Naive B cell (primary cell): ENCODE measurements at regions not wholly inside any gene's neighbourhood (a gene's known extent, or its start where the extent isn't known, plus 50 kb on each side); places are given as distances from the start of the nearest gene placed in this dataset.

Source experiments
- ATAC-seq, 2 donors: fragments of 150-1000 bp; cut with Tn5 transposase; 2 replicates each; pipeline ENCODE4 v1.10.0; 2021; ENCODE audit warnings: low read depth in 2 of 2, mild to moderate bottlenecking in 2 of 2, moderate library complexity in 2 of 2
- DNase-seq: peaks from one replicate; pipeline ENCODE4 v3.0.0; 2022
- H3K27ac Mint-ChIP-seq, 6 donors: one replicate each; pipeline ENCODE4 v1.8.0; 2020 to 2022; ENCODE audit warnings: mild to moderate bottlenecking in 6 of 6, mixed read lengths in 6 of 6, moderate library complexity in 5 of 6, inconsistent platforms in 2 of 6
- H3K27me3 Mint-ChIP-seq, 3 donors: one replicate each; pipeline ENCODE4 v1.8.0; 2021 to 2022; ENCODE audit warnings: mixed read lengths in 3 of 3, mild to moderate bottlenecking in 1 of 3
- H3K36me3 Mint-ChIP-seq, 2 donors: one replicate each; pipeline ENCODE4 v1.8.0; 2020 to 2022; ENCODE audit warnings: mixed read lengths in 2 of 2, inconsistent platforms in 1 of 2, mild to moderate bottlenecking in 1 of 2
- H3K4me1 Mint-ChIP-seq, 3 donors: one replicate each; pipeline ENCODE4 v1.8.0; 2020 to 2022; ENCODE audit warnings: mixed read lengths in 3 of 3, inconsistent platforms in 1 of 3, mild to moderate bottlenecking in 1 of 3, moderate library complexity in 1 of 3
- H3K4me3 Mint-ChIP-seq, 8 donors: one replicate each; pipeline ENCODE4 v1.8.0; 2020 to 2022; ENCODE audit warnings: mild to moderate bottlenecking in 8 of 8, mixed read lengths in 8 of 8, moderate library complexity in 8 of 8, inconsistent platforms in 2 of 8
- H3K9me3 Mint-ChIP-seq, 7 donors: one replicate each; pipeline ENCODE4 v1.8.0; 2020 to 2022; ENCODE audit warnings: mixed read lengths in 7 of 7, mild to moderate bottlenecking in 5 of 7, inconsistent platforms in 2 of 7, moderate library complexity in 1 of 7

GRCh38 chr16:73771196-73772064 is 525.2 kb upstream of the PSMD7 start:
- ATAC-seq: no peak
- Mint-ChIP-seq H3K9me3 (peaks cover 0 to 8% (median 0%) of the 10 kb centered on the region in 7 donors), H3K36me3 (no peaks in the 10 kb centered on the region), H3K4me1 (no peaks in the 10 kb centered on the region), H3K4me3 (peak overlapping the region in 1 of 8 donors; percentile 11), H3K27me3 (peaks cover 0 to 6% (median 6%) of the 10 kb centered on the region in 3 donors), H3K27ac (no peak overlapping the region)
- DNase-seq: no peak

- Mint-ChIP-seq H3K9me3 (peaks cover 0 to 8% (median 0%) of the 10 kb centered on the region in 7 donors), H3K27me3 (peaks cover 0 to 6% (median 6%) of the 10 kb centered on the region in 3 donors), H3K4me1 (no peaks in the 10 kb centered on the region), H3K36me3 (no peaks in the 10 kb centered on the region), H3K4me3 (no peak overlapping the region), H3K27ac (no peak overlapping the region)
- ATAC-seq: no peak
- no peak for DNase-seq
These were observed 527.8 kb upstream of the PSMD7 start for GRCh38 chr16:73768786-73769203.

- H3K4me3 Mint-ChIP-seq: no peak overlapping the region
These were observed 532.3 kb upstream of the PSMD7 start for GRCh38 chr16:73764321-73764720.

GRCh38 chr16:73756289-73757178 is 540.1 kb upstream of the PSMD7 start:
- Mint-ChIP-seq H3K27ac (no peak overlapping the region), H3K9me3 (peaks cover 2 to 28% (median 12%) of the 10 kb centered on the region in 7 donors), H3K4me3 (no peak overlapping the region), H3K27me3 (peaks cover 0 to 6% (median 4%) of the 10 kb centered on the region in 3 donors), H3K4me1 (no peaks in the 10 kb centered on the region), H3K36me3 (no peaks in the 10 kb centered on the region)
- DNase-seq (no peak), ATAC-seq (no peak)

More at GRCh38 chr16:73764321-73764720, 532.3 kb upstream of the PSMD7 start:
- Mint-ChIP-seq H3K9me3 (peaks cover 0 to 31% (median 12%) of the 10 kb centered on the region in 7 donors), H3K27ac (no peak overlapping the region), H3K27me3 (no peaks in the 10 kb centered on the region), H3K36me3 (no peaks in the 10 kb centered on the region), H3K4me1 (no peaks in the 10 kb centered on the region)
- DNase-seq (no peak), ATAC-seq (no peak)

- peaks cover 0 to 20% (median 7%) of the 10 kb centered on the region in 7 donors for H3K9me3 Mint-ChIP-seq
- H3K27me3 Mint-ChIP-seq: peaks cover 0 to 6% (median 4%) of the 10 kb centered on the region in 3 donors
- no peaks in the 10 kb centered on the region for H3K36me3 Mint-ChIP-seq
- DNase-seq (no peak), ATAC-seq (no peak)
- H3K27ac Mint-ChIP-seq: no peak overlapping the region
- H3K4me1 Mint-ChIP-seq: no peaks in the 10 kb centered on the region
- H3K4me3 Mint-ChIP-seq: no peak overlapping the region
These were observed 542.7 kb upstream of the PSMD7 start for GRCh38 chr16:73753931-73754330.

GRCh38 chr16:73750639-73751038 is 546.0 kb upstream of the PSMD7 start:
- Mint-ChIP-seq H3K27me3 (peaks cover 0 to 10% (median 4%) of the 10 kb centered on the region in 3 donors), H3K9me3 (peaks cover 0 to 24% (median 6%) of the 10 kb centered on the region in 7 donors), H3K36me3 (no peaks in the 10 kb centered on the region), H3K4me1 (no peaks in the 10 kb centered on the region), H3K4me3 (no peak overlapping the region), H3K27ac (no peak overlapping the region)
- ATAC-seq (no peak), DNase-seq (no peak)

- H3K36me3 Mint-ChIP-seq: no peaks in the 10 kb centered on the region
- H3K27me3 Mint-ChIP-seq: peaks cover 4 to 9% (median 7%) of the 10 kb centered on the region in 3 donors
- H3K27ac Mint-ChIP-seq: no peak overlapping the region
- peaks cover 0 to 24% (median 7%) of the 10 kb centered on the region in 7 donors for H3K9me3 Mint-ChIP-seq
- H3K4me3 Mint-ChIP-seq: no peak overlapping the region
- H3K4me1 Mint-ChIP-seq: no peaks in the 10 kb centered on the region
- DNase-seq (no peak), ATAC-seq (no peak)
These were observed 549.3 kb upstream of the PSMD7 start for GRCh38 chr16:73747328-73747727.

GRCh38 chr16:73746554-73746953 is 550.1 kb upstream of the PSMD7 start:
- H3K27ac Mint-ChIP-seq: no peak overlapping the region
- peaks cover 0 to 24% (median 7%) of the 10 kb centered on the region in 7 donors for H3K9me3 Mint-ChIP-seq
- peaks cover 4 to 7% (median 6%) of the 10 kb centered on the region in 3 donors for H3K27me3 Mint-ChIP-seq
- H3K4me1 Mint-ChIP-seq: no peaks in the 10 kb centered on the region
- H3K4me3 Mint-ChIP-seq: no peak overlapping the region
- DNase-seq (no peak), ATAC-seq (no peak)
- H3K36me3 Mint-ChIP-seq: no peaks in the 10 kb centered on the region

- Mint-ChIP-seq H3K36me3 (no peaks in the 10 kb centered on the region), H3K9me3 (peaks cover 1 to 19% (median 2%) of the 10 kb centered on the region in 7 donors), H3K4me1 (no peaks in the 10 kb centered on the region), H3K27me3 (peaks cover 4 to 7% (median 5%) of the 10 kb centered on the region in 3 donors), H3K27ac (no peak overlapping the region), H3K4me3 (no peak overlapping the region)
- DNase-seq (no peak), ATAC-seq (no peak)
These were observed 552.7 kb upstream of the PSMD7 start for GRCh38 chr16:73743665-73744496.

- no peak overlapping the region for H3K27ac Mint-ChIP-seq
These were observed 557.4 kb upstream of the PSMD7 start for GRCh38 chr16:73739049-73739769.

GRCh38 chr16:73738266-73738665 is 558.3 kb upstream of the PSMD7 start:
- no peaks in the 10 kb centered on the region for H3K27me3 Mint-ChIP-seq
- no peak for DNase-seq
- no peak for ATAC-seq
- H3K27ac Mint-ChIP-seq: no peak overlapping the region
- H3K36me3 Mint-ChIP-seq: no peaks in the 10 kb centered on the region
- H3K4me3 Mint-ChIP-seq: no peak overlapping the region
- H3K4me1 Mint-ChIP-seq: no peaks in the 10 kb centered on the region
- peaks cover 0 to 15% (median 1%) of the 10 kb centered on the region in 7 donors for H3K9me3 Mint-ChIP-seq

More at GRCh38 chr16:73739049-73739769, 557.4 kb upstream of the PSMD7 start:
- DNase-seq (no peak), ATAC-seq (no peak)
- Mint-ChIP-seq H3K4me1 (no peaks in the 10 kb centered on the region), H3K9me3 (peaks cover 0 to 15% (median 1%) of the 10 kb centered on the region in 7 donors), H3K27me3 (peaks cover 0 to 5% (median 2%) of the 10 kb centered on the region in 3 donors), H3K4me3 (no peak overlapping the region), H3K36me3 (no peaks in the 10 kb centered on the region)

GRCh38 chr16:73737637-73738036 is 559.0 kb upstream of the PSMD7 start:
- Mint-ChIP-seq H3K4me1 (no peaks in the 10 kb centered on the region), H3K27ac (no peak overlapping the region), H3K36me3 (no peaks in the 10 kb centered on the region), H3K4me3 (no peak overlapping the region), H3K27me3 (no peaks in the 10 kb centered on the region), H3K9me3 (peaks cover 0 to 15% (median 1%) of the 10 kb centered on the region in 7 donors)
- ATAC-seq: no peak
- no peak for DNase-seq
